HS-5 (cell line): ENCODE measurements at regions not wholly inside any gene's neighbourhood (a gene's known extent, or its start where the extent isn't known, plus 50 kb on each side); places are given as distances from the start of the nearest gene placed in this dataset.
"Not testable (repeated sequence)": the region's sequence is repeated elsewhere in the genome, so short reads cannot be mapped to it uniquely, and the experiment has no call there.

Experiments used
- DNase-seq: peaks from one replicate; pipeline ENCODE4 v3.0.0-alpha.2; 2012; ENCODE audit warnings: low read depth

GRCh38 chr13:80550971-80551441 is 210.1 kb upstream of the SPRY2 start:
- no peak for DNase-seq

- no peak for DNase-seq
Observed at GRCh38 chr13:80548915-80549314, 208.0 kb upstream of the SPRY2 start.

- DNase-seq: no peak
Observed at GRCh38 chr13:80547885-80548825, 207.2 kb upstream of the SPRY2 start.

- no peak for DNase-seq
Observed at GRCh38 chr13:80547341-80547740, 206.4 kb upstream of the SPRY2 start.

GRCh38 chr13:80533175-80533574 is 192.2 kb upstream of the SPRY2 start:
- no peak for DNase-seq

- DNase-seq: no peak
Observed at GRCh38 chr13:80530902-80531301, 190.0 kb upstream of the SPRY2 start.

- no peak for DNase-seq
Observed at GRCh38 chr13:80530191-80530590, 189.3 kb upstream of the SPRY2 start.

GRCh38 chr13:80529734-80530133 is 188.8 kb upstream of the SPRY2 start:
- peak; percentile 6 for DNase-seq

- DNase-seq: no peak
Observed at GRCh38 chr13:80528733-80529132, 187.8 kb upstream of the SPRY2 start.

GRCh38 chr13:80527400-80527799 is 186.5 kb upstream of the SPRY2 start:
- no peak for DNase-seq

GRCh38 chr13:80524447-80525215 is 183.7 kb upstream of the SPRY2 start:
- DNase-seq: no peak

GRCh38 chr13:80523134-80523533 is 182.2 kb upstream of the SPRY2 start:
- DNase-seq: no peak

- not testable (repeated sequence) for DNase-seq
Observed at GRCh38 chr13:80522463-80522862, 181.5 kb upstream of the SPRY2 start.

- no peak for DNase-seq
Observed at GRCh38 chr13:80516818-80517348, 176.0 kb upstream of the SPRY2 start.

GRCh38 chr13:80515296-80515695 is 174.4 kb upstream of the SPRY2 start:
- DNase-seq: no peak

- DNase-seq: no peak
Observed at GRCh38 chr13:80513196-80513595, 172.3 kb upstream of the SPRY2 start.

GRCh38 chr13:80510686-80511085 is 169.8 kb upstream of the SPRY2 start:
- DNase-seq: no peak

- no peak for DNase-seq
Observed at GRCh38 chr13:80509264-80509663, 168.3 kb upstream of the SPRY2 start.

GRCh38 chr13:80508031-80508430 is 167.1 kb upstream of the SPRY2 start:
- no peak for DNase-seq

GRCh38 chr13:80504453-80504852 is 163.5 kb upstream of the SPRY2 start:
- no peak for DNase-seq

GRCh38 chr13:80502359-80502758 is 161.4 kb upstream of the SPRY2 start:
- DNase-seq: no peak

- DNase-seq: no peak
Observed at GRCh38 chr13:80501556-80501955, 160.6 kb upstream of the SPRY2 start.
